BJ (cell line): ENCODE measurements at regions not wholly inside any gene's neighbourhood (a gene's known extent, or its start where the extent isn't known, plus 50 kb on each side); places are given as distances from the start of the nearest gene placed in this dataset.

Source experiments
- CTCF ChIA-PET: fragments of 350-600 bp; formaldehyde crosslinking; extraction: SDS; loops from one replicate; lab custom pipeline; 2021; ENCODE audit warnings: antibody characterized with exemption, inconsistent platforms; lab: Yijun Ruan, JAX
- POLR2A ChIA-PET: fragments of 300-600 bp; sonication (Branson Sonifier 250); formaldehyde crosslinking; extraction: SDS; loops from one replicate; lab custom pipeline; 2021; ENCODE audit warnings: antibody characterized with exemption; lab: Charles Lee
- DNase-seq: peaks from one replicate; pipeline ENCODE4 v3.0.0-alpha.2; 2011; ENCODE audit warnings: low read depth
- H3K27me3 ChIP-seq: 2 replicates; pipeline ENCODE4 v1.6.0; 2011; ENCODE audit warnings: low read length; ENCODE audit not compliant: control insufficient read depth, insufficient read depth
- H3K36me3 ChIP-seq: 2 replicates; pipeline ENCODE4 v1.5.1; 2011; ENCODE audit warnings: low read length; ENCODE audit not compliant: control insufficient read depth, insufficient read depth
- H3K4me3 ChIP-seq: 2 replicates; pipeline ENCODE4 v1.5.1; 2011; ENCODE audit warnings: low read depth, mild to moderate bottlenecking, control low read depth, low read length
- CTCF ChIP-seq: IDR thresholded peaks from 2 replicates; pipeline ENCODE4 v1.5.1; 2011; ENCODE audit warnings: low read depth, mild to moderate bottlenecking, control low read depth, inconsistent platforms, low read length, moderate library complexity; ENCODE audit not compliant: insufficient read depth

DNA sequence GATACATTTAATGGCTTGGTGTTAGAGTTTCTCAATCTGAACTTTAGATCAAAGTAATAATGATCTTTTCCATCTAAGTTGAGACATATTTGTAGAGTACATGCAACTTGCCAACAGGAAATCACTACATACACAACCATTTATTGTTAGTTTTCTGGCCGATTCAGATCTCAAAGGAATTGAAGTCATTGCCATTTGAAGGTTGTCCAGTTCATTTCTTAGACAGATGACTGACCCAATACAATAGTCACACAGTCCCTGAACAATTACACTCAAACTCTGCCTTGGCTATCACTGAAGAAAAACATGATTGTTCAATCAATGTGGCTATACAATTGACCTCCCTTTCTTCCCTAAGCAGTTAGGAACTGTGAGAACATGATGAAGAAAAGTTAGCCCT, 753.2 kb upstream of the RIOK2 start:
- CTCF ChIA-PET, result no interaction called here
- DNase-seq, result no peak
- POLR2A ChIA-PET, result no interaction called here

GRCh38 chr5:97937846-97938245, 754.8 kb upstream of the RIOK2 start:
- ChIA-PET CTCF (no interaction called here), POLR2A (no interaction called here)
- DNase-seq, result no peak
- H3K36me3 ChIP-seq, result no peaks in the 10 kb centered on the region
- H3K27me3 ChIP-seq, result no peaks in the 10 kb centered on the region
- H3K4me3 ChIP-seq, result no peak overlapping the region
- TF ChIP-seq CTCF, result no peak

More for the DNA sequence above, 753.2 kb upstream of the RIOK2 start:
- H3K36me3 ChIP-seq, result no peaks in the 10 kb centered on the region
- no peaks in the 10 kb centered on the region for H3K27me3 ChIP-seq
- no peak overlapping the region for H3K4me3 ChIP-seq
- TF ChIP-seq CTCF, result no peak

DNA sequence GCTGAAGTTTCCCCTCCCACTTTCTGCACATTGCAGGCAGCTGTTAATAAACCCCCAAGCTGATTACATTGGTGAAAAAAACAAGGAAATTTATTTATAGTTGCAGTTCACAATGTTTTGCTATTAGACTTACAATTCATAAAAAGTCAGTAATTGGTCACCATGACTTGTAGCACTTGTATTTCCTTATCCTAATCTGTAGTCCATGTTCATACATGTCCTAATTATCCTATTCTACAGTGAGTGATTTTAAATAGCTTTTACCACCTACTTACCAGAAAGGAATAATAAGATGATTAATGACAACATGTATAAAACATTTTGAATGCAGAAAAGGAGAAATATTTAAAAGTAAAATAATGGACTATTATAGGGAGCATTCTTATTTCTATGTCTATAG, 760.0 kb upstream of the RIOK2 start:
- no peaks in the 10 kb centered on the region for H3K36me3 ChIP-seq
- H3K27me3 ChIP-seq, result no peaks in the 10 kb centered on the region
- TF ChIP-seq CTCF, result no peak
- CTCF ChIA-PET, result no interaction called here
- no peak overlapping the region for H3K4me3 ChIP-seq
- POLR2A ChIA-PET, result no interaction called here
- no peak for DNase-seq

- no peak for TF ChIP-seq CTCF
- POLR2A ChIA-PET, result no interaction called here
- CTCF ChIA-PET, result no interaction called here
- DNase-seq, result no peak
- no peaks in the 10 kb centered on the region for H3K36me3 ChIP-seq
- H3K4me3 ChIP-seq, result no peak overlapping the region
- H3K27me3 ChIP-seq, result no peaks in the 10 kb centered on the region
Observed at GRCh38 chr5:97951139-97951538, 768.1 kb upstream of the RIOK2 start.

- DNase-seq, result no peak
- no peaks in the 10 kb centered on the region for H3K27me3 ChIP-seq
- TF ChIP-seq CTCF, result no peak
- H3K4me3 ChIP-seq, result no peak overlapping the region
- POLR2A ChIA-PET, result no interaction called here
- no peaks in the 10 kb centered on the region for H3K36me3 ChIP-seq
- CTCF ChIA-PET, result no interaction called here
Observed at GRCh38 chr5:97955450-97955849, 772.4 kb upstream of the RIOK2 start.
